Activated naive CD8-positive, alpha-beta T cell treated with anti-CD3 and anti-CD28 coated beads, Interleukin-2, amount 50 U/mL, for 24 hours (primary cell): ENCODE measurements at regions not wholly inside any gene's neighbourhood (a gene's known extent, or its start where the extent isn't known, plus 50 kb on each side); places are given as distances from the start of the nearest gene placed in this dataset.

ENCODE experiments used
- ATAC-seq: fragments of 150-1000 bp; cut with Tn5 transposase; one replicate; pipeline ENCODE4 v1.10.0; 2021
- DNase-seq: peaks from one replicate; pipeline ENCODE4 v3.0.0; 2021
- H3K27ac Mint-ChIP-seq: one replicate; pipeline ENCODE4 v1.8.0; 2021; ENCODE audit warnings: mild to moderate bottlenecking, mixed read lengths
- H3K27me3 Mint-ChIP-seq: one replicate; pipeline ENCODE4 v1.8.0; 2021; ENCODE audit warnings: mixed read lengths
- H3K36me3 Mint-ChIP-seq: one replicate; pipeline ENCODE4 v1.8.0; 2021; ENCODE audit warnings: low read depth, mixed read lengths
- H3K4me1 Mint-ChIP-seq: one replicate; pipeline ENCODE4 v1.8.0; 2021; ENCODE audit warnings: mixed read lengths
- H3K4me3 Mint-ChIP-seq: one replicate; pipeline ENCODE4 v1.8.0; 2021; ENCODE audit warnings: mild to moderate bottlenecking, moderate library complexity, mixed read lengths
- H3K9me3 Mint-ChIP-seq: one replicate; pipeline ENCODE4 v1.8.0; 2021; ENCODE audit warnings: mixed read lengths

- Mint-ChIP-seq H3K4me3 (no peak overlapping the region), H3K36me3 (no peaks in the 10 kb centered on the region), H3K9me3 (no peaks in the 10 kb centered on the region), H3K4me1 (peaks cover 7% of the 10 kb centered on the region), H3K27me3 (no peaks in the 10 kb centered on the region), H3K27ac (no peak overlapping the region)
- ATAC-seq (no peak), DNase-seq (no peak)
Observed at GRCh38 chr11:8340296-8340695, 76.6 kb upstream of the LMO1 start.

- ATAC-seq = no peak
- Mint-ChIP-seq H3K4me3 (no peak overlapping the region), H3K9me3 (no peaks in the 10 kb centered on the region), H3K27ac (no peak overlapping the region), H3K4me1 (peaks cover 7% of the 10 kb centered on the region), H3K27me3 (no peaks in the 10 kb centered on the region), H3K36me3 (no peaks in the 10 kb centered on the region)
- DNase-seq = no peak
Observed at GRCh38 chr11:8339592-8340022, 75.9 kb upstream of the LMO1 start.

GRCh38 chr11:8338138-8338537 lies 74.5 kb upstream of the LMO1 start:
- H3K27ac Mint-ChIP-seq = no peak overlapping the region
- no peaks in the 10 kb centered on the region for H3K9me3 Mint-ChIP-seq
- no peaks in the 10 kb centered on the region for H3K27me3 Mint-ChIP-seq
- H3K4me3 Mint-ChIP-seq = no peak overlapping the region
- no peaks in the 10 kb centered on the region for H3K36me3 Mint-ChIP-seq
- DNase-seq (peak; percentile 48), ATAC-seq (peak; percentile 38)
- peaks cover 6% of the 10 kb centered on the region for H3K4me1 Mint-ChIP-seq

GRCh38 chr11:8337130-8337795 lies 73.6 kb upstream of the LMO1 start:
- no peaks in the 10 kb centered on the region for H3K36me3 Mint-ChIP-seq

GRCh38 chr11:8336356-8337129 lies 72.9 kb upstream of the LMO1 start:
- Mint-ChIP-seq H3K27me3 (no peaks in the 10 kb centered on the region), H3K4me1 (peaks cover 4% of the 10 kb centered on the region), H3K9me3 (no peaks in the 10 kb centered on the region), H3K36me3 (no peaks in the 10 kb centered on the region), H3K4me3 (no peak overlapping the region), H3K27ac (no peak overlapping the region)
- DNase-seq (no peak), ATAC-seq (no peak)

More at GRCh38 chr11:8337130-8337795, 73.6 kb upstream of the LMO1 start:
- Mint-ChIP-seq H3K4me1 (peaks cover 4% of the 10 kb centered on the region), H3K27ac (no peak overlapping the region), H3K4me3 (no peak overlapping the region), H3K9me3 (no peaks in the 10 kb centered on the region), H3K27me3 (no peaks in the 10 kb centered on the region)
- DNase-seq (no peak), ATAC-seq (no peak)

- ATAC-seq (no peak), DNase-seq (no peak)
- no peak overlapping the region for H3K4me3 Mint-ChIP-seq
- H3K9me3 Mint-ChIP-seq = no peaks in the 10 kb centered on the region
- peaks cover 4% of the 10 kb centered on the region for H3K4me1 Mint-ChIP-seq
- H3K27ac Mint-ChIP-seq = no peak overlapping the region
- H3K27me3 Mint-ChIP-seq = peaks cover 5% of the 10 kb centered on the region
- H3K36me3 Mint-ChIP-seq = no peaks in the 10 kb centered on the region
Observed at GRCh38 chr11:8335683-8336082, 72.0 kb upstream of the LMO1 start.

- ATAC-seq (no peak), DNase-seq (no peak)
- H3K27ac Mint-ChIP-seq = no peak overlapping the region
- no peaks in the 10 kb centered on the region for H3K36me3 Mint-ChIP-seq
- no peak overlapping the region for H3K4me3 Mint-ChIP-seq
- H3K4me1 Mint-ChIP-seq = peaks cover 4% of the 10 kb centered on the region
- H3K9me3 Mint-ChIP-seq = no peaks in the 10 kb centered on the region
- H3K27me3 Mint-ChIP-seq = peaks cover 6% of the 10 kb centered on the region
Observed at GRCh38 chr11:8335186-8335585, 71.5 kb upstream of the LMO1 start.

- no peak for ATAC-seq
Observed at GRCh38 chr11:8333811-8334401, 70.2 kb upstream of the LMO1 start.

GRCh38 chr11:8333376-8333775 lies 69.7 kb upstream of the LMO1 start:
- H3K36me3 Mint-ChIP-seq = no peaks in the 10 kb centered on the region
- H3K27ac Mint-ChIP-seq = no peak overlapping the region
- H3K4me1 Mint-ChIP-seq = peaks cover 7% of the 10 kb centered on the region
- no peaks in the 10 kb centered on the region for H3K9me3 Mint-ChIP-seq
- H3K27me3 Mint-ChIP-seq = peaks cover 6% of the 10 kb centered on the region
- no peak for ATAC-seq
- no peak overlapping the region for H3K4me3 Mint-ChIP-seq
- no peak for DNase-seq

More at GRCh38 chr11:8333811-8334401, 70.2 kb upstream of the LMO1 start:
- H3K27me3 Mint-ChIP-seq = peaks cover 6% of the 10 kb centered on the region
- H3K9me3 Mint-ChIP-seq = no peaks in the 10 kb centered on the region
- DNase-seq = no peak
- H3K4me1 Mint-ChIP-seq = peaks cover 5% of the 10 kb centered on the region
- H3K27ac Mint-ChIP-seq = no peak overlapping the region
- no peaks in the 10 kb centered on the region for H3K36me3 Mint-ChIP-seq
- no peak overlapping the region for H3K4me3 Mint-ChIP-seq

- peaks cover 6% of the 10 kb centered on the region for H3K27me3 Mint-ChIP-seq
- H3K27ac Mint-ChIP-seq = no peak overlapping the region
- H3K36me3 Mint-ChIP-seq = no peaks in the 10 kb centered on the region
- peaks cover 6% of the 10 kb centered on the region for H3K4me1 Mint-ChIP-seq
- ATAC-seq (no peak), DNase-seq (no peak)
- H3K9me3 Mint-ChIP-seq = no peaks in the 10 kb centered on the region
- no peak overlapping the region for H3K4me3 Mint-ChIP-seq
Observed at GRCh38 chr11:8332891-8333290, 69.2 kb upstream of the LMO1 start.

GRCh38 chr11:8332196-8332595 lies 68.5 kb upstream of the LMO1 start:
- no peak overlapping the region for H3K4me3 Mint-ChIP-seq
- ATAC-seq (no peak), DNase-seq (no peak)
- no peaks in the 10 kb centered on the region for H3K36me3 Mint-ChIP-seq
- H3K27me3 Mint-ChIP-seq = peaks cover 6% of the 10 kb centered on the region
- H3K4me1 Mint-ChIP-seq = peaks cover 4% of the 10 kb centered on the region
- no peak overlapping the region for H3K27ac Mint-ChIP-seq
- H3K9me3 Mint-ChIP-seq = no peaks in the 10 kb centered on the region

- no peak overlapping the region for H3K4me3 Mint-ChIP-seq
- ATAC-seq (no peak), DNase-seq (no peak)
- H3K36me3 Mint-ChIP-seq = no peaks in the 10 kb centered on the region
- no peak overlapping the region for H3K27ac Mint-ChIP-seq
- peaks cover 4% of the 10 kb centered on the region for H3K4me1 Mint-ChIP-seq
- peaks cover 6% of the 10 kb centered on the region for H3K27me3 Mint-ChIP-seq
- H3K9me3 Mint-ChIP-seq = no peaks in the 10 kb centered on the region
Observed at GRCh38 chr11:8331767-8332166, 68.1 kb upstream of the LMO1 start.

- ATAC-seq (no peak), DNase-seq (no peak)
- peaks cover 6% of the 10 kb centered on the region for H3K27me3 Mint-ChIP-seq
- H3K4me3 Mint-ChIP-seq = no peak overlapping the region
- H3K36me3 Mint-ChIP-seq = no peaks in the 10 kb centered on the region
- H3K4me1 Mint-ChIP-seq = peaks cover 4% of the 10 kb centered on the region
- no peaks in the 10 kb centered on the region for H3K9me3 Mint-ChIP-seq
- no peak overlapping the region for H3K27ac Mint-ChIP-seq
Observed at GRCh38 chr11:8330896-8331295, 67.2 kb upstream of the LMO1 start.

GRCh38 chr11:8330404-8330803 lies 66.7 kb upstream of the LMO1 start:
- Mint-ChIP-seq H3K4me1 (peaks cover 4% of the 10 kb centered on the region), H3K27me3 (peaks cover 6% of the 10 kb centered on the region), H3K36me3 (no peaks in the 10 kb centered on the region), H3K9me3 (no peaks in the 10 kb centered on the region), H3K4me3 (no peak overlapping the region), H3K27ac (no peak overlapping the region)
- DNase-seq (no peak), ATAC-seq (no peak)

GRCh38 chr11:8329847-8330361 lies 66.2 kb upstream of the LMO1 start:
- H3K4me1 Mint-ChIP-seq = peaks cover 4% of the 10 kb centered on the region
- no peak for DNase-seq
- no peaks in the 10 kb centered on the region for H3K9me3 Mint-ChIP-seq
- no peak for ATAC-seq
- no peak overlapping the region for H3K4me3 Mint-ChIP-seq
- no peaks in the 10 kb centered on the region for H3K36me3 Mint-ChIP-seq
- H3K27me3 Mint-ChIP-seq = peaks cover 6% of the 10 kb centered on the region
- H3K27ac Mint-ChIP-seq = no peak overlapping the region
